Upper lobe of right lung (tissue), 1 donor: ENCODE measurements at regions not wholly inside any gene's neighbourhood (a gene's known extent, or its start where the extent isn't known, plus 50 kb on each side); places are given as distances from the start of the nearest gene placed in this dataset.

ENCODE experiments used
- ATAC-seq: fragments of 200-7000 bp; cut with Tn5 transposase; one replicate; pipeline ENCODE4 v1.9.1; 2020; ENCODE audit warnings: mild to moderate bottlenecking, moderate library complexity
- DNase-seq: peaks from one replicate; pipeline ENCODE4 v3.0.0-alpha.2; 2020
- H3K27ac ChIP-seq: fragments of 200-600 bp; one replicate; pipeline ENCODE4 v1.8.0; 2022
- H3K27me3 ChIP-seq: fragments of 200-600 bp; one replicate; pipeline ENCODE4 v1.8.0; 2022; ENCODE audit warnings: mild to moderate bottlenecking
- H3K36me3 ChIP-seq: fragments of 200-600 bp; one replicate; pipeline ENCODE4 v1.8.0; 2022
- H3K4me1 ChIP-seq: fragments of 200-600 bp; one replicate; pipeline ENCODE4 v1.8.0; 2022
- H3K4me3 ChIP-seq: fragments of 200-600 bp; one replicate; pipeline ENCODE4 v1.8.0; 2022; ENCODE audit warnings: mild to moderate bottlenecking
- H3K9me3 ChIP-seq: fragments of 200-600 bp; one replicate; pipeline ENCODE4 v1.8.0; 2022
- CTCF ChIP-seq: fragments of 200-600 bp; IDR thresholded peaks from one replicate; pipeline ENCODE4 v1.8.0; 2022; ENCODE audit warnings: antibody characterized with exemption
- intact Hi-C: fragments of 100-400 bp; cut with DNase I; formaldehyde crosslinking; loops from one replicate; pipeline ENCODE4 v1.11.0; 2022
- donor health status: DM: no; HTN: yes; CAD: no; lungs with severe emphysema.

- TF ChIP-seq CTCF = no peak
- DNase-seq = no peak
- no peak overlapping the region for H3K27ac ChIP-seq
- no peaks in the 10 kb centered on the region for H3K27me3 ChIP-seq
- no peak overlapping the region for H3K4me3 ChIP-seq
- no peaks in the 10 kb centered on the region for H3K4me1 ChIP-seq
- no peaks in the 10 kb centered on the region for H3K36me3 ChIP-seq
- no peaks in the 10 kb centered on the region for H3K9me3 ChIP-seq
- ATAC-seq = no peak
- intact Hi-C loops = no loop called here
Observed at GRCh38 chr13:100933841-100934240, 259.2 kb upstream of the TMTC4 start.

GRCh38 chr13:100922599-100922998, 248.0 kb upstream of the TMTC4 start:
- no peak overlapping the region for H3K27ac ChIP-seq
- no peak for ATAC-seq
- intact Hi-C loops = no loop called here

GRCh38 chr13:100921139-100921538, 246.5 kb upstream of the TMTC4 start:
- no peaks in the 10 kb centered on the region for H3K27me3 ChIP-seq
- no peak for DNase-seq
- TF ChIP-seq CTCF = no peak
- no peak overlapping the region for H3K27ac ChIP-seq
- no peak for ATAC-seq
- no peaks in the 10 kb centered on the region for H3K36me3 ChIP-seq
- intact Hi-C loops = no loop called here
- H3K4me3 ChIP-seq = no peak overlapping the region
- H3K9me3 ChIP-seq = no peaks in the 10 kb centered on the region
- no peaks in the 10 kb centered on the region for H3K4me1 ChIP-seq

More at GRCh38 chr13:100922599-100922998, 248.0 kb upstream of the TMTC4 start:
- no peak for TF ChIP-seq CTCF
- H3K4me1 ChIP-seq = no peaks in the 10 kb centered on the region
- no peaks in the 10 kb centered on the region for H3K27me3 ChIP-seq
- no peak overlapping the region for H3K4me3 ChIP-seq
- no peak for DNase-seq
- H3K36me3 ChIP-seq = no peaks in the 10 kb centered on the region
- no peaks in the 10 kb centered on the region for H3K9me3 ChIP-seq

GRCh38 chr13:100917011-100917410, 242.4 kb upstream of the TMTC4 start:
- DNase-seq (no peak), ATAC-seq (no peak)
- TF ChIP-seq CTCF = no peak
- Histone ChIP-seq H3K4me1 (no peaks in the 10 kb centered on the region), H3K27me3 (no peaks in the 10 kb centered on the region), H3K36me3 (no peaks in the 10 kb centered on the region), H3K27ac (no peak overlapping the region), H3K9me3 (no peaks in the 10 kb centered on the region), H3K4me3 (no peak overlapping the region)
- intact Hi-C loops = no loop called here

- Histone ChIP-seq H3K9me3 (no peaks in the 10 kb centered on the region), H3K27me3 (no peaks in the 10 kb centered on the region), H3K36me3 (no peaks in the 10 kb centered on the region), H3K4me3 (no peak overlapping the region), H3K4me1 (no peaks in the 10 kb centered on the region), H3K27ac (no peak overlapping the region)
- TF ChIP-seq CTCF = no peak
- ATAC-seq (no peak), DNase-seq (no peak)
- intact Hi-C loops = no loop called here
Observed at GRCh38 chr13:100913143-100913542, 238.5 kb upstream of the TMTC4 start.

- H3K9me3 ChIP-seq = no peaks in the 10 kb centered on the region
- H3K27me3 ChIP-seq = no peaks in the 10 kb centered on the region
- H3K4me3 ChIP-seq = no peak overlapping the region
- intact Hi-C loops = no loop called here
- ATAC-seq (no peak), DNase-seq (no peak)
- H3K27ac ChIP-seq = no peak overlapping the region
- TF ChIP-seq CTCF = no peak
- no peaks in the 10 kb centered on the region for H3K4me1 ChIP-seq
- H3K36me3 ChIP-seq = no peaks in the 10 kb centered on the region
Observed at GRCh38 chr13:100904293-100904976, 229.8 kb upstream of the TMTC4 start.
